Endothelial cell of umbilical vein (primary cell): ENCODE measurements at regions not wholly inside any gene's neighbourhood (a gene's known extent, or its start where the extent isn't known, plus 50 kb on each side); places are given as distances from the start of the nearest gene placed in this dataset.

Experiments
- BruUV-seq: library from RNA; stranded (reverse); fragments of 400-500 nt; replicated peaks from 2 replicates; lab custom pipeline; 2021; lab: Mats Ljungman, UMichigan
- CTCF ChIA-PET: fragments of 300-600, 350-600 bp; sonication (Branson Sonifier 250); formaldehyde crosslinking; loops from one replicate; lab custom pipeline; 2021; ENCODE audit warnings: antibody characterized with exemption, inconsistent platforms; lab: Charles Lee
- POLR2A ChIA-PET: fragments of 300-600, 350-600 bp; sonication (Branson Sonifier 250); formaldehyde crosslinking; loops from one replicate; lab custom pipeline; 2021; ENCODE audit warnings: antibody characterized with exemption, inconsistent platforms; lab: Charles Lee
- DNase-seq: peaks from one replicate; pipeline ENCODE4 v3.0.0-alpha.2; 2011; ENCODE audit warnings: low read depth, low spot score
- FAIRE-seq: peaks from 2 replicates; lab custom pipeline; 2011; peaks lifted over from hg19 to GRCh38; lab: Jason Lieb, UNC
- H2AFZ ChIP-seq: 2 replicates; pipeline ENCODE4 v1.6.0; 2012; ENCODE audit warnings: low read depth, low read length, control low read depth, inconsistent platforms
- H3K27ac ChIP-seq: 2 replicates; pipeline ENCODE4 v1.5.1; 2011; ENCODE audit warnings: low read depth, mild to moderate bottlenecking, control low read depth, low read length, moderate library complexity; ENCODE audit not compliant: insufficient read depth
- H3K27me3 ChIP-seq, 2 experiments: 2 replicates each; pipeline versions ENCODE4 v1.6.0 to v1.6.1; 2011; ENCODE audit warnings: low read length in 2 of 2, mixed read lengths in 1 of 2; ENCODE audit not compliant: control insufficient read depth in 2 of 2, insufficient read depth in 2 of 2
- H3K36me3 ChIP-seq, 2 experiments: 2 replicates in 1 of 2; 3 replicates in 1 of 2; pipeline ENCODE4 v1.5.1; 2011; ENCODE audit warnings: low read length in 2 of 2, mild to moderate bottlenecking in 1 of 2, moderate library complexity in 1 of 2; ENCODE audit not compliant: control insufficient read depth in 2 of 2, insufficient read depth in 2 of 2; ENCODE audit errors: extremely low read depth in 1 of 2
- H3K4me1 ChIP-seq: 3 replicates; pipeline ENCODE4 v1.5.1; 2011; ENCODE audit warnings: mild to moderate bottlenecking, low read length; ENCODE audit not compliant: control insufficient read depth, insufficient read depth; ENCODE audit errors: extremely low read depth
- H3K4me2 ChIP-seq: 2 replicates; pipeline ENCODE4 v1.6.1; 2011; ENCODE audit warnings: low read length, control low read depth, mixed read lengths; ENCODE audit not compliant: insufficient read depth
- H3K4me3 ChIP-seq, 3 experiments: fragments of 200-600 bp in 1 of 3; sonication (generic), shearing (Covaris generic) in 1 of 3; replicated peaks in 1 of 3; 2 replicates each; pipeline ENCODE4 v1.5.1; 2011 to 2016; ENCODE audit warnings: control low read depth in 3 of 3, low read length in 3 of 3, mild to moderate bottlenecking in 2 of 3, inconsistent platforms in 1 of 3, low read depth in 1 of 3, moderate library complexity in 1 of 3; ENCODE audit not compliant: insufficient read depth in 1 of 3
- H3K79me2 ChIP-seq: 2 replicates; pipeline ENCODE4 v1.6.0; 2012; ENCODE audit warnings: low read length, inconsistent platforms; ENCODE audit not compliant: control insufficient read depth, insufficient read depth
- H3K9ac ChIP-seq: replicated peaks from 2 replicates; pipeline ENCODE3; 2011; ENCODE audit warnings: low read length, control low read depth; ENCODE audit not compliant: insufficient read depth; ENCODE audit errors: extremely low read depth
- H3K9me1 ChIP-seq: replicated peaks from 3 replicates; pipeline ENCODE4 v1.6.0; 2011; ENCODE audit warnings: mild to moderate bottlenecking, low read length; ENCODE audit not compliant: control insufficient read depth, insufficient read depth; ENCODE audit errors: extremely low read depth
- H3K9me3 ChIP-seq: replicated peaks from 2 replicates; pipeline ENCODE4 v1.5.1; 2012; ENCODE audit warnings: low read length, inconsistent platforms; ENCODE audit not compliant: control insufficient read depth, insufficient read depth
- H4K20me1 ChIP-seq: replicated peaks from 2 replicates; pipeline ENCODE3; 2011; ENCODE audit warnings: mild to moderate bottlenecking, low read length; ENCODE audit not compliant: control insufficient read depth, insufficient read depth; ENCODE audit errors: extremely low read depth
- EZH2 ChIP-seq: IDR thresholded peaks from 2 replicates; pipeline ENCODE4 v1.6.1; 2012; ENCODE audit warnings: borderline replicate concordance, low read depth, mild to moderate bottlenecking, moderate library complexity, low read length, inconsistent platforms; ENCODE audit not compliant: severe bottlenecking
- FOS ChIP-seq: IDR thresholded peaks from 2 replicates; pipeline ENCODE4 v1.6.1; 2011; ENCODE audit warnings: mild to moderate bottlenecking, low read length, moderate library complexity, borderline replicate concordance; ENCODE audit not compliant: insufficient read depth
- GATA2 ChIP-seq: IDR thresholded peaks from 2 replicates; pipeline ENCODE4 v1.7.0; 2011; ENCODE audit warnings: low read depth, mild to moderate bottlenecking, moderate library complexity, mixed read lengths, low read length; ENCODE audit not compliant: insufficient read length, insufficient read depth
- JUN ChIP-seq: IDR thresholded peaks from 2 replicates; pipeline ENCODE4 v1.6.1; 2011; ENCODE audit warnings: borderline replicate concordance, low read depth; ENCODE audit not compliant: insufficient read length, insufficient read depth
- MYC ChIP-seq: IDR thresholded peaks from one replicate; pipeline ENCODE4 v1.6.1; 2011; ENCODE audit warnings: mild to moderate bottlenecking, low read depth, low read length
- POLR2A ChIP-seq: IDR thresholded peaks from 2 replicates; pipeline ENCODE4 v1.6.1; 2012; ENCODE audit warnings: low read depth, mild to moderate bottlenecking, control low read depth, low read length
- POLR2AphosphoS5 ChIP-seq: IDR thresholded peaks from 2 replicates; pipeline ENCODE4 v1.6.1; 2012; ENCODE audit warnings: low read depth, mild to moderate bottlenecking, control low read depth, low read length, moderate library complexity; ENCODE audit not compliant: insufficient read depth
- dilution Hi-C: fragments of 300-500 bp; cut with MboI; formaldehyde crosslinking; loops from one replicate; pipeline ENCODE4 v1.15.0; 2019; ENCODE audit warnings: low sequenced_read_pairs; ENCODE audit not compliant: extremely low pct_ligation_motif_present
- intact Hi-C: fragments of 100-400 bp; cut with micrococcal nuclease; formaldehyde crosslinking; loops from one replicate; pipeline ENCODE4 v1.10.0; 2022
- TF ChIP-seq, protein P1 (sequence below), 2 donors: IDR thresholded peaks; 1 replicate in 1 of 2; 2 replicates in 1 of 2; pipeline ENCODE4 v1.5.1; 2011; ENCODE audit warnings: low read length in 2 of 2, mild to moderate bottlenecking in 2 of 2, moderate library complexity in 2 of 2, control low read depth in 1 of 2, inconsistent platforms in 1 of 2, low read depth in 1 of 2; ENCODE audit not compliant: insufficient read depth in 1 of 2; ENCODE audit errors: extremely low read depth in 1 of 2
- TF ChIP-seq, protein P2 (sequence below): IDR thresholded peaks from 2 replicates; pipeline ENCODE4 v1.6.1; 2011; ENCODE audit not compliant: insufficient read depth, insufficient read length

- Histone ChIP-seq H3K9ac (no peak overlapping the region), H3K4me2 (no peak overlapping the region), H3K27ac (no peak overlapping the region), H3K36me3 (no peaks in the 10 kb centered on the region), H3K79me2 (no peaks in the 10 kb centered on the region), H3K9me3 (no peaks in the 10 kb centered on the region), H3K27me3 (no peaks in the 10 kb centered on the region), H2AFZ (no peak overlapping the region), H3K9me1 (no peaks in the 10 kb centered on the region), H3K4me3 (no peak overlapping the region), H4K20me1 (no peaks in the 10 kb centered on the region), H3K4me1 (peaks cover 6% of the 10 kb centered on the region)
- TF ChIP-seq, protein P1, sequence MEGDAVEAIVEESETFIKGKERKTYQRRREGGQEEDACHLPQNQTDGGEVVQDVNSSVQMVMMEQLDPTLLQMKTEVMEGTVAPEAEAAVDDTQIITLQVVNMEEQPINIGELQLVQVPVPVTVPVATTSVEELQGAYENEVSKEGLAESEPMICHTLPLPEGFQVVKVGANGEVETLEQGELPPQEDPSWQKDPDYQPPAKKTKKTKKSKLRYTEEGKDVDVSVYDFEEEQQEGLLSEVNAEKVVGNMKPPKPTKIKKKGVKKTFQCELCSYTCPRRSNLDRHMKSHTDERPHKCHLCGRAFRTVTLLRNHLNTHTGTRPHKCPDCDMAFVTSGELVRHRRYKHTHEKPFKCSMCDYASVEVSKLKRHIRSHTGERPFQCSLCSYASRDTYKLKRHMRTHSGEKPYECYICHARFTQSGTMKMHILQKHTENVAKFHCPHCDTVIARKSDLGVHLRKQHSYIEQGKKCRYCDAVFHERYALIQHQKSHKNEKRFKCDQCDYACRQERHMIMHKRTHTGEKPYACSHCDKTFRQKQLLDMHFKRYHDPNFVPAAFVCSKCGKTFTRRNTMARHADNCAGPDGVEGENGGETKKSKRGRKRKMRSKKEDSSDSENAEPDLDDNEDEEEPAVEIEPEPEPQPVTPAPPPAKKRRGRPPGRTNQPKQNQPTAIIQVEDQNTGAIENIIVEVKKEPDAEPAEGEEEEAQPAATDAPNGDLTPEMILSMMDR (IDR thresholded peaks at IDR 0.05; ENCODE audit: extremely low read depth in 1 of 2, insufficient read depth in 1 of 2, low read depth in 1 of 2, low read length in 2 of 2), result no peak
- TF ChIP-seq POLR2A (no peak), POLR2AphosphoS5 (no peak), FOS (no peak), MYC (no peak), EZH2 (no peak), GATA2 (no peak), JUN (no peak)
- TF ChIP-seq, protein P2, sequence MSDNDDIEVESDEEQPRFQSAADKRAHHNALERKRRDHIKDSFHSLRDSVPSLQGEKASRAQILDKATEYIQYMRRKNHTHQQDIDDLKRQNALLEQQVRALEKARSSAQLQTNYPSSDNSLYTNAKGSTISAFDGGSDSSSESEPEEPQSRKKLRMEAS, result no peak
- DNase-seq, result no peak
- no TSS peak for BruUV-seq
- intact Hi-C loops, result no loop called here
- POLR2A ChIA-PET, result no interaction called here
- dilution Hi-C loops, result no loop called here
- CTCF ChIA-PET, result interaction anchor here (1.3 kb wide), 1 partner anchor 17 kb away, joined by 3 read pairs; no protein-coding TSS in a partner anchor
- no peak for FAIRE-seq
Measured at GRCh38 chr15:57897870-57898269, 167.6 kb downstream of the ALDH1A2 start.
